RWPE1 (cell line): ENCODE measurements at regions not wholly inside any gene's neighbourhood (a gene's known extent, or its start where the extent isn't known, plus 50 kb on each side); places are given as distances from the start of the nearest gene placed in this dataset.

Experiments used
- CTCF ChIA-PET: fragments of 350-600 bp; sonication (Branson Sonifier 250); formaldehyde crosslinking; extraction: SDS; loops from one replicate; lab custom pipeline; 2021; lab: Yijun Ruan, JAX
- POLR2A ChIA-PET: fragments of 400-600 bp; formaldehyde crosslinking; extraction: SDS; loops from one replicate; lab custom pipeline; 2020; ENCODE audit warnings: antibody characterized with exemption; ENCODE audit not compliant: low non-redundant PET; lab: Yijun Ruan, JAX
- DNase-seq: peaks from one replicate; pipeline ENCODE4 v3.0.0; 2012; ENCODE audit warnings: low spot score
- H3K27ac ChIP-seq: fragments of 450-650 bp; 2 replicates; pipeline ENCODE4 v1.5.1; 2017
- CTCF ChIP-seq: fragments of 450-650 bp; conservative IDR thresholded peaks from 2 replicates; pipeline ENCODE4 v1.5.1; 2017; ENCODE audit warnings: low read depth, mild to moderate bottlenecking

GRCh38 chr14:66152302-66152701, 333.9 kb upstream of the CCDC196 start:
- no peak for TF ChIP-seq CTCF
- H3K27ac ChIP-seq = no peak overlapping the region
- ChIA-PET POLR2A (no interaction called here), CTCF (no interaction called here)
- DNase-seq = no peak

GRCh38 chr14:66152747-66153146, 333.4 kb upstream of the CCDC196 start:
- H3K27ac ChIP-seq = no peak overlapping the region
- POLR2A ChIA-PET = no interaction called here
- CTCF ChIA-PET = no interaction called here
- no peak for DNase-seq
- TF ChIP-seq CTCF = no peak

GRCh38 chr14:66163023-66163422, 323.1 kb upstream of the CCDC196 start:
- no peak for TF ChIP-seq CTCF
- POLR2A ChIA-PET = no interaction called here
- H3K27ac ChIP-seq = no peak overlapping the region
- CTCF ChIA-PET = no interaction called here
- no peak for DNase-seq

GRCh38 chr14:66165337-66165736, 320.8 kb upstream of the CCDC196 start:
- POLR2A ChIA-PET = no interaction called here
- H3K27ac ChIP-seq = no peak overlapping the region
- no peak for DNase-seq
- no peak for TF ChIP-seq CTCF
- CTCF ChIA-PET = interaction anchor here (0.7 kb wide), 1 partner anchor 189 kb away, joined by 3 read pairs; no protein-coding TSS in a partner anchor

GRCh38 chr14:66174453-66174891, 311.7 kb upstream of the CCDC196 start:
- no peak overlapping the region for H3K27ac ChIP-seq
- ChIA-PET POLR2A (no interaction called here), CTCF (interaction anchor here (0.6 kb wide), 1 partner anchor 26 kb away, joined by 3 read pairs; no protein-coding TSS in a partner anchor)
- no peak for DNase-seq
- no peak for TF ChIP-seq CTCF

- H3K27ac ChIP-seq = no peak overlapping the region
- no peak for DNase-seq
- ChIA-PET POLR2A (no interaction called here), CTCF (no interaction called here)
- no peak for TF ChIP-seq CTCF
Measured at GRCh38 chr14:66177935-66178334, 308.2 kb upstream of the CCDC196 start.
